ENCODE measurements at regions not wholly inside any gene's neighbourhood (a gene's known extent, or its start where the extent isn't known, plus 50 kb on each side); places are given as distances from the start of the nearest gene placed in this dataset.
"Not testable (repeated sequence)": the region's sequence is repeated elsewhere in the genome, so short reads cannot be mapped to it uniquely, and the experiment has no call there.

DNA sequence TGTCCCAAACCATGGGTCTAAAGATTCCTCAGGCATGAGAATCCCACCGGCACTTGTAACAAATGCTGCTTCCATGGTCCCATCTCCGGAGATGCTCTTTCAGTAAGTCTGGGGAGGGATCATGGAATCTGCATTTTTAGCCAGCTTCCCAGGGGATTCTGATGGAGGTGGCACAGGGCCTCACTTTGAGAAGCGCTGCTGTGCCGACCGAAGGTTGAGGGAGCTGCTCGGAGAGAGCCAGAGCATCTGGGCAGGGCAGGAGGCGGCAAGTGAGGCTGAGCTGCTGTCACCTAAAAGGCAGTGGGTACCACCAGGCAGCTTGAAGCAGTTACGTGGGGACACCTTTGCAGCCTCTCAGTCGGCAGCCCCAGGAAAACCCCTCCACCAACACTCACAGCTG is 100.2 kb upstream of the CDYL start:
- no peak for DNase-seq

DNA sequence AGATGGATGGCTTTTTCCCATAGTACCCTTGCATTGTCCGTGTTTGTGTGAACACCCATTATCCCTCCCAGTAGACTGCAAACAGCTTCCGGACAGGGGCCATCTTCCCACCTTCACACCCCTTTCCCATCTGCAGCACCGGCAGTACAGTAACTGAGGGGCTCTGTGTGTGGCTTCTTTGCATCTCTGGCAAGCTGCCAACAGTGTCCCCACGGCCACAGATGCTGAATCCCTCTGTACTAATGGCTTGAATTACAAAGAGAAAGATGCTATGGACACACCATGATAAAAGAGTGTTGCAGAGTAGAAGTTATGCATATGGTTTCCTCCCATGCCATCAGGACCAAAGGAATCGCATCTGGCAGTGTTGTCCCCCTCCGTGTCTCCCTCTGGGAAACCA is 101.1 kb upstream of the CDYL start:
- no peak for DNase-seq

DNA sequence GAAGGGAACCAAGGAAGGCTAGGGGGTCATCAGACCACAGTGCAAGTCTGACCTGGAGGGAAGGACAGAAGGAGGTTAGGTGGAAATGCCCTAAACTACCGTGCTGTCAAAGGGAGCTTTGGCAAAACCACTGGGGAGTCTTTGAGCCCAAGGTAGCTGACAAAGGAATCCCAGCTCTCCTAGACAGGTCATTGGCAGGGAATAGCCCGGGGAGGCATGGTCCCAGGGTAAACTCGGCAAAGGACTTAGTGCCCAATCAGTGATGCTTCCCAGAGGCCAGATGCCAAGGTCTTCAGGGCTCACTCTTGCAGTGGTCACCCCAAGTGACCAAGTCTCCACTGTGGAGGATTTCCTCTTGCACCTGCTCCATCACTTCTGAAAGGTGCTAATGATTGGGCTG is 102.3 kb upstream of the CDYL start:
- DNase-seq: no peak

DNA sequence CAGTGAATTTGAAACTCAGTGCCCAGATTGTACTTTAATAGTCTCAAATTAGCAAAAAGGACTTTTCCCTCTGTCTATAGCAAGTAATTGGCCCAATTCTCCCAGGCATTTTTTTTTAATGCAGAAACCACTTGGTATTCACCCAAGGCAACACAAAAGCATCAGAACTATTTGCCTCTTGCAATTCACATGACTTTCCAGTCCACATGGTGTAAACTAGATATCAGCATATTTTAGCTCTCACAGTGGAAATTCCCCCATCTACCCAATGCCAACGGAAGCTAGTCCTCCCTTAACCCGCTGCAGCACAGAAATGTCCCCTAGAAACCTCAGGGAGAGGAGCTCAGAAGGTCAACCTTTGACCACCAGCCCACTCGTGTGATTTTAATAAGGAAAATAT is 103.4 kb upstream of the CDYL start:
- DNase-seq: no peak

DNA sequence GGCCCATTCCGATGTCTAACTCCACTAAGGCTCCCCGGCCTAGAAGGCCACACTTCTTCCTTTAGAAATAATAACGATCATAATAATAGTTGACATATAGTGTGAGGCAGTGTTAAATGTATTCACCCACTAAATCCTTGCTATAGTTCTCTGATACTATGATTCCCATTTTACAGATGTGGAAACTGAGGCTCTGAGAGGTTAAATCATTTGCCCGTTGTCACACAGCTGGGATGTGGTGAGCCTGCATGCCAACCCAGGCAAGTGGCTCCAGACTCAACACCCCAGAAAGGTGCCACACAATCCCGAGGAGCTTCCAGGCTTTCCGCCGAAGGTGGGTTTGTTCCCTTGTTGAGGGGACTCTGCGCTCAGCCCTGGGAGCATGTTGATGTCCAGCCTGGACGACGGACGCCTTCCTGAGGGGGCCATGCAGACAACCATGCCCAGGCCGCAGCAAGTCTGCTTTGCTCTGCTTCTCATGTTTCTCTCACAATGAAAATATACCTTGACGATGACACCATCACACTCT is 104.6 kb upstream of the CDYL start:
- DNase-seq: no peak

DNA sequence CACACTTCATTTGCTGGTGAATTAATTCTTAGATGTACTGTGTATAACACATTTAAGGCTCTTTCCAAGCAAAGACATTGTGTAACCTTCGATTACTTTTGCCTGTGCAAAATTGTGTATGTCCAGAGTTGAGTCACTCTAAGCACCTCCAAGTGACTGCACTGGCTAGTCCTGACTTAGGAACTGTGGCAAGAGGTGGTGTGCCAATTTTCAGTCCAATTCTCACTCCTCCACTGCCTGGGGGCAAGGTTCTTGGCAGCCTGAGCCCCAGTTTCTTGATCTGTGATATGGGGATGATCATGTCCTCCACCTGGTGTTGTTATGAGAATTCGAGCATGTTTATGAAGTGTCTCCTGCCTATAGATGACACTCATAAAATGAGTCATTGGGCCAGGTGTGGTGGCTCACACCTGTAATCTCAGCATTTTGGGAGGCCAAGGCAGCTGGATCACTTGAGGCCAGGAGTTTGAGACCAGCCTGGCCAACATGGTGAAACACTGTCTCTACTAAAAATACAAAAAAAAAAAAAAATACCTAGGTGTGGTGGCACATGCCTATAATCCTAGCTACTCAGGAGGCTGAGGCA is 105.3 kb upstream of the CDYL start:
- DNase-seq: no peak

DNA sequence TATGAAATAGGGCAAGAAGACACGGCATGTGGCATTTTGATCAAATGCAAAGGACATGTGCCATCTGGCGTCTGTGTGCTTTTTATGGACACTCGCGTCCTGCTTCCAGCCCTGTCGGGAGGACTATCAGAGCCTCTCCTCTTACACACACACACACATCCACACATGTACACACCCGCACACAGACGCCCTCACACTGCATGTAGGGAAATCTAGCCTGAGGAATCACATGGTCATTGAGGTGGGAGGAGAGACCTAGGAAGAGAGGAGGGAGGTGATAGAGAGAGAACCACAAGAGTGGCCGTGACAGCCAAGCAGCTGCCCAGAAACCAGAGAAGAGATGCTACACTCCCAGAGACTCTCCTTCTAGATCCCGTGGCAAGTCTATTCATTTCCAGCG is 105.9 kb upstream of the CDYL start:
- no peak for DNase-seq

DNA sequence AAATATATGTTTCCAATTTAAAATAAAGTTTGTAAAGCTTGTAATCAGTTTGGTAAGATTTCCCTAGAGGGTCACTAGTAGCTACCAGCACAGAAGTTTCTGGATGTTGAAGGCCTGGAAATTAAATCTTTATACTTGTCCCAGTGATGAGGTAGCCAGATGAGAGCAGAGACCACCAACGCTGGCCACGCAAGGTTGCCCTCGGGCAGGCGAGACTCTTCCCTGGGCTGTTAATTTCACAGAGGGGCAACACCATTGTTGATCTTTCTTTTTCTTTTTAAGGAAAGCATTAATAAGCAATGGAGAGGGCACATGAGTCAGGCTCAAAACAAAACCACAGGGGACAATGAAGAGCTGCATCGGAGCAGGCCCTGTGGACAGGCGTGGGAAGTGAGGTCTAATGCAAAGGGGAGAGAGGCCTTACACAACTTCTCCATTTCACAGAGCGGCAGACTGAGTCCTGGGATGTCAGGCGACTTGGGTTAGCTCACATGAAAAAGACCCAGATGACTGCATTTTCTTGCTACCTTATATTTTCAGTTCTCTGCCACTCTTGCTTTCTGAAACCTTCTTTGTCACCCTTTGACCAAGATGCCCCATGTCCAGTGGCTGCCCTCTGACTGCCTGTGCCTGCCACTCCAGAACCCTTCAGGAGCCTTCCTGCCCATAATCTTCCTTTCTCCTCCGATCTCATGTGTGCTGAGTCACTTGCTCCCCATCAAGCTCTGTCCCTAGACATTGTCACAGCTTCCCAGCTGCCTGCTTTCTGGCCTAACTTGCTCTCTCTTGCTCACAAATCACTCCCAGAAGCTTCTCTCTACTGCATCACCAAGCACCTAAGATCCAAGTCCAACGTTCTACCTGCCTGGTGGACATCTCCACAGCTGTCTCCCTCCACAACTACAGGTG is 107.7 kb upstream of the CDYL start:
- DNase-seq: no peak

DNA sequence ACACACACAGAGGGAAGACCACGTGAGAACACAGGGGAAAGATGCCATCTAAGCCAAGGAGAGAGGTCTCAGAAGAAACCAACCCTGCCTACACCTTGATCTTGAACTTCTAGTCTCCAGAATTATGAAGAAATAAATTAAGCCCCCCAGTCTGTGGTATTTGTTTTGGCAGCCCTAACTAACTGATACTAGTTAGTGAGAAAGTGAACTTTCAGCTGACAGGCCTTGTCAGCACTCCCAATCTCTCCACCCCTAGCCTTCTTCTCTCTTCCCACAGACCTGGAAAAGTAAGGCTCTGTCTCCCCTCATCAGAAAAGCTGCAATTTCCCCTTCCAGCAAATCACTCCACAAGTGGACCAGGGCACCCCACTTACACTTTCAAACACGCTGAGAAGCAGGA is 108.6 kb upstream of the CDYL start:
- DNase-seq: no peak

DNA sequence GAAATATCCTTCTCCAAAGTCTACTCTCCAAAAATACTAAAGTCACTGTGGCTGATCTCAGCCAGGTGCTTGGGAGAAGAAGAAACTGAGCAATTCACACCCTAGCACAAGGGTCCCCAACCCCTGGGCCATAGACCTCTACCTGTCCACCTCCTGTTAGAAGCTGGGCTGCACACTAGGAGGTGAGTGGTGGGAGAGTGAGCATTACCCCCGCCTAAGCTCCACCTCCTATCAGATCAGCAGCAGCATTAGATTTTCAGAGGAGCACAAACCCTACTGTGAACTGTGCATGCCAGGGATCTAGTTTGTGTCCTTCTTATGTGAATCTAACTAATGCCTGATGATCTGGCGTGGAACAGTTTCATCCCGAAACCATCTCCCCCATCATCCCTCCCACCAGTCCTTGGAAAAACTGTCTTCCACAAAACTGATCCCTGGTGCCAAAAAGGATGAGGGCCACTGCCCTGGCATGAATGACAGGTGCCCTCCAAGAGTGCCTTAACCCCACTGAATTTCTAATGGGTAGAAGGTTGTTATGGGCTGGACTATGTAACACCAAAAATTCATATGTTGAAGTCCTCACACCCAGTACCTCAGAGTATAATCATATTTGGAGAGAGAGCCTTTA is 109.2 kb upstream of the CDYL start:
- no peak for DNase-seq

DNA sequence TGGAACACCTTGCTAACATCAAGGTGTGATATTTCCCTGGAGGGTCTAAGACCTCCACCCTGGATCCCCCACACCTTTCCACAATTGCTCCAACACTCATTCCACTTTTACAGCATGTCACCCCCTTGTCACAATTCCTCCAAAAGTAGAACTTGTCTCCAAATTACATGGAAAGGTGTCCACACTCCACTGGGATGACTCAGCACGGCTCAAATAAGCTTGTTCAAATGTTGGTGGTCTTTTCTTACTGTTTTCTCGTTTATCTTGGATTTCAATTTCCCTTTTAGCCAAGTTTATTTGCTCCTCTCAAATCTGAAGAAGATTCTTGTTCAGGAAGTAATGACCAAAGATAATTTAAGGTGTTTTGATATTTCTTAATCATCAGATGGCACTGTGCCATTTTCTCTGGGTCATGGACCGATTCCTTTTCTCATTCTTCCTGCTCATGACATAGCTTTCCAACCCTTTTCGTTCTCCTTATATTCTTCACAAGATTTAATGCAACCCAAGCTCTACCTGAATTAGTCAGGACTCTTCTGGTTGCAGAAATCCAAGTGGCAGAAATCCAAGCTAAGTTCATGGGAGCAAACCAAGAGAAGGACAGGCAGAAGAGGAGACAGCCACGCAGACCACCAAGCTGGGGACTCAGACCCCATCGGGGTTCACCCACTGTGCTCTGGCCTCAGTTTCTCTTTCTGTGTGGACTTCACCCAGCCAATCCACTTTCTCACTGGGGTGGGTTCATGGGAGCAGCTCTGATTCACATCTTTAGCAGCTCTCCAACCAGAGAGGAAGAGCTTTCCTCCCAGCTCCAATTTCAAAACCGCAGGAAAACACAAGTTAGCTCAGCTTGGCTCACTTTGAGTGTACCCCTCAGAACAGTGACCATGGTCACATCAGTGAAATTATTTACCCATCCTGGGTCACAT is 110.5 kb upstream of the CDYL start:
- DNase-seq: no peak

DNA sequence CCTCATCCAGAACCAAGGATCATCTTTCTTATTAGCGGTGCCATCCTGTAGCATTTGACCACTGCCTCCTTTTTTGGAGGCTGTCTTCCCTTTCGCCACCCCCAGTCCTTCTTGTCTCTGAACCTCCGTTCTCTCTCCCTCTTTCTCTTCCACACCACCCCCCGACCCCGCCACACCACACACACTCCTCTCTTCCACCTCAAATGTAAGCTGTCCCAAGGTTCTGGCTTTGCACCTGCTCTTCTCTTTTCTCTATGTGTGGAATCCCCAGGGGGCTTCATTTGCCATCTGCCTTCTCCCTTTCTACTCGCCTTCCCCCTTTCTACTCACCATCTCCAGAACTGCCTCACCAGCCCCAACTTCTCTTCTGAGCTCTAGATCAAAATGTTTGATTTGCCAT is 111.3 kb upstream of the CDYL start:
- DNase-seq: no peak

DNA sequence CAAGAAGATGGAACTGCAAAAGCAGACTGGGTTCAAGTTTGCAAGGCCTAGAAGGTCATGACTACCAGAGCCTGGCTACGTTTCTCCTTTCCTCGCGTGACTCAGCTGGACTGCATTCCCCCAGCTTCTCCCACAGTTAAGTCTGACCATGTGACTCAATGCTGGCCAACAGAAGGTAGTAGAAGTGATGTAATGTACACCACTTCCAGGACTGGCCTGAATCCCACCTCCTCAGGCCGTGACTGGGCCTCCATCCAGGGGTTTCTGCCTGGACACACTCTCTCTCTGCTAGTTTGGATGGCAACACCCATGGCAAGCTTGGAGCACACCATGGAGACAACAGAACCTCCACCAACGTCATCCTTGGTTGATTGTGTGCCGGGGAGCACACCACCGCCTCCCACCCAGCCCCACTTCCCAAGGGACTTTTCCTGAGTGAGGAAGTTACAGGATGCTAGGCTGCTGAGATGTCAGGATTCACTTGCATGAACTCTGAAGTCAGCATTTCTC is 112.0 kb upstream of the CDYL start:
- no peak for DNase-seq

DNA sequence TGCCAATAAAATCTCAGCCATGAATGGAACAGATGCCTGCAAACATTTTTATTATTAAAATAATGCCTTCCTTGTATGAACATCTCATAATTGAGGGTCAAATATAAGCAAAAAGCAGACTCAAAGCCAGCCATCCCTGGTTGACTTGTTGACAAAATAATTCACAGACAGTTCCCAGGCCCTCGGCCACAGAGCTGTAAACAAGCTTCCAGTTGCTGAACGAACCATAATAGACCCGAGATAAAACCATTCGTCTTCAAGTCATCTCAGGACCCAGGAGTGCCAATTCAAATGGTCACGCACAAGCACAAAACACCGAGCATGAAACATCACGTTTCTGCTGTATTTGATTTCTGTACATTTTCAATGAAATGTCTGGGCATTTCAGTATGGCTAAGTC is 113.3 kb upstream of the CDYL start:
- no peak for DNase-seq

DNA sequence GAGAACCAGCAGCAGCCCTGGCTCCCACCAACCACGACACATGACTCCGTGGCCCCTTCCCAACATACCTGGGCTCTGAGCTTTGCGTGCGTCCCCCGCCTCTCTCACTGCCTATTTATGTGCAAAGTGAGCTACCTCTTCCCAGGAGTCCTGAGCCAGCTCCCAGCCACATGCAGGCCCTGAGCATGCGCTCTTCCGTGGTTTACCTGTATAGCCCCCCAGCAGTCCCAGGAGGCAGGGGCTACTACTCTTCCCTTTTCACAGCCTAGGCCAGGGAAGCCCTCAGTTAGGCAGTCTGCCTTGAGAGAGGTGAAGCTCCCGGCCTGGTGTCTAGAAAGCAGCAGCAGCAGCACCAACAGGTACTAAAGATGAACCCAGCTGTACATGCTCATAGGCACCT is 114.8 kb upstream of the CDYL start:
- no peak for DNase-seq

DNA sequence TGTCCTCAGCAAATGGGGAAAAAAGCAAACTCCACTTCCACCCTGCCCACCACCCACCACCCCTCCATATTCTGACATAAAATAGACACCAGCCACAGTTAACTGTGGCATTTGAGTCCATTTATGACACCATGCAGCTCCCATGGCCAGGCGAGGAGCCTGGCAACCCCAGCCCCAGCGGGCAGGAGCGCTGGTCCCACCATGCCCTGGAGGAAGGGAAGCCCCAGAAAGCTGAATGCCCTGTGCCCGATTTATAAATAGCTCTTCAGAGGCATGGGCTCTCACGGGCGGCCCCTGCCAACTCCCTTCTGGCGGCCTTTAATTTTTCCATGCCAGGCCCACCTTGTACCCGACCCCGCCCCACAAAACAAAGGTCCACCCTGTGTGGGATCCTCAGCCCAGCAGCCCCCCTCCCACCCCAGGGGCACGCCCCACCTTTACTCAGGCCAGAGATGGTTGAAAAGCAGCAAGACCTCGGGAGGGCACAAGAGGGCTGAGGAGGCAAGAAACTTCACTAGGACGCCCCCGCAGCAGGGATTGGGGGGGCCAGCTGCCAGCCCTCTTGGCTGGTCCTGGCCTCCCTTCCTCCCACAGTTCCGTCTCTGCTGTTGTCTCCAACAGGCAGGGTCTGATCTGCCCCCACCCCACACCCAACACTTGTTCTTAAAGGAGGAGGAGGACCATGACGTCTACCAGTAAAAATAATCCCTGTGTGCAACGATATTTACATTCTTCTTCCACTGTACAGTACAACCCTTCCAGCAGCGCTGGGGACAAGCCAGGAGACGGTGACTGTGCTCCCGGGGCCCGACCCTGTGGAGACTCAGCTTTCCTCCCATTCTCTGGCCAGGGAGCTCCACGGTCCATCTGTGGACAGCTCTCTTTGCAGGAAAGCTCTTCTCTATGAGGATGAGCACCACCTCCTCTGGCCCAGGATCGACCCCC is 115.6 kb upstream of the CDYL start:
- DNase-seq: no peak

DNA sequence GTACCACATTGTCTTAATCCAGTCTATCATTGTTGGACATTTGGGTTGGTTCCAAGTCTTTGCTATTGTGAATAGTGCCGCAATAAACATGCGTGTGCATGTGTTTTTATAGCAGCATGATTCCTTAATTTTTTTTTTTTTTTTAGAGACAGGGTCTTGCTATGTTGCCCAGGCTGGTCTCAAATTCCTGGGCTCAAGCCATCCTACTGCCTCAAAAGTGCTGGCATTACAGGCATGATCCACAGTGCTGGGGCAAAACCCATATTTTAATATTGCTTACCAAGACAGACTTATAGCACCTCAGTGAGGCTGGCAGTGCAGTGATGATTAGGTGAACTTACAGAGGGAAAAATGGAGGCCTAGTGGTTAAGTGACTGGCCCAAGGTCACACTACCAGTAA is 116.5 kb upstream of the CDYL start:
- not testable (repeated sequence) for DNase-seq

DNA sequence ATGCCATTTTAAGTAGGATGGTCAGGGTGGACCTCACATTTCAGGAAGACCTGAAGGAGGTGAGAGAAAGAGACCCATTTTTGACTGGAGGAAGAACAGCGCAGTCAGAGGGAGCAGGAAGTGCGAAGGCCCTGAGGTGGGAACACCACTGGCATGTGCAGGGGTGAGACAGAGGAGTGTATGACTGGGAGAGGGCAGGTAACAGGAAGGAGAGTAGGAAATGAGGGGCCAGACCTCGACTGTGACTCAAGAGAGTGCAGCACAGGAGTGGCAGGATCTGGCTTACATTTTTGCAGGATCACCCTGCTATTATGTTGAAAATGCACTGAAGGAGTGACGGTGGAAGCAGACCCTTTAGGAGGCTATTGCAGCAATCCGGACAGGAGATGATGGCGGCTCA is 117.7 kb upstream of the CDYL start:
- no peak for DNase-seq

DNA sequence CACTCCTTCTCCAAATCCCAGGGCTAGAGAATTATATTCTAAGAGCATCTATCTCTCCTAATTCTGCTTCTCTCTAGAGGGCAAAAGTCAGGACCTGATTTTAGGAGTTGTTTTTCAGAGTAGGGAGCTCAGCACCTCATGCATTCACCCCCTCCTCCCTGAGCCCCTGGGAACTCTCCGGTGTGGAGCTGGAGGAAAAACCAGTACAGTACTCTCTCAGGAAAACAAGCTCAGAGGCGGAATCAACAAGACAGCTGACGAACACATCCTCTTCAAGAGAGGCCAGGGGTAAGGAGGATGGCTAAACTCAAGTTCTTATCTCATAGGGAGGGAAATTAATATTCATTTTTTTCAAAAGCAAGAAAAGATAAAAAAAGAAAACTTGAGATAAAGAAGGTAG is 120.1 kb upstream of the CDYL start:
- DNase-seq: no peak

DNA sequence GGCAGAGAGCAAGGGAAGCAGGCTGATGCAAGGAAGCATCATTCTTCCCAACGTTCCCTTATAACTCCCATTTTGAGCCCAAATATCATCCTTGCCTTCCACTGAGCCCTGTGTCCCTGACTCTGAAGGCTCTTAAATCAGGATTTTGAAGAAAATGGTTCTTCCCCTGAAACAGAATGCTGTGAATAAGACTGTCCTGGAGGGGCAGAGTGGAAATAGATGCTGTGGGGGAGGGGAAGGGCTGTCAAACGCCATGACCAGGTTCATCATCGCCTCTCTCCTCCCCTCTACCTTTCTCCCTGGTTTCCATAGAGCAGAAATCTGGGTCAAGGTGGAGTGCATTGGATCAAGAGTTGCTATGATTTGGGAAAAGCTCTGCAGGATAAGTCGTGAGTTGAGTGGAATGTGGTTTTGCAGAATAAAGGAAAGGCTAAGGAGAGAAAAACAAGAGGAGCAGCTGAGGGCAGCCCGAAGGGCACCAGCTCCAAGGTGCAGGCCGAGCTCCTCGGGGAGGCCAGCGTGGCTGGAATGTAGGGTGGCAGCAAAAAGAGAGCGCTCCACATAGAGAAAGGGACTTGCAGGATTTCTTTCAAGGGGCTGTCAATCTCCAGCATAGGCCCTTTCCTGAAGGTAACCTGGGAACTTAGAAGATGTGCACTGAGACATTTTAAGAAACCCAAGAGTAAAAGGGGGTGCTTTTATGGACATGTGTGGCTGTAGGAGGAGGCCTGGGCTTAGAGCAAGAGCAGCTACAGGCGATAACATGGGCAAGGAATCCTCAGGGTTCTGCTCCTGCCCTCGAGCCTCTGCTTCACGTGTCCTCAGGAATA is 120.8 kb upstream of the CDYL start:
- DNase-seq: no peak

DNA sequence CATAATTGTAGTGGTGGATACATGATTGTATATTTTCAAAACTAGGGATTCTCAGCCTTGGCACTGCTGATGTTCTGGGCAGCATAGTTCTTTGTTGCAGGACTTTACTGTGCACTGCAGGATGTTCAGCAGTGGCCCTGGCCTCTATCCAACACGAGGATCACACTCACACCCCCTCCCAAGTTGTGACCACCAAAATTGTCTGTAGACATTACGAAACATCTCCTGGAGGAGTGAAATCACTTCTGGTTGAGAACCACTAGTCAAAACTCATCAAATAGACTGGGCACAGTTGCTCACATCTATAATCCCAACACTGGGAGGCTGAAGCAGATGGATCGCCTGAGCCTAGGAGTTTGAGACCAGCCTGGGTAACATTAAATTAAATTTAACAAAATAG is 123.1 kb upstream of the CDYL start:
- no peak for DNase-seq
